ENCODE measurements at regions not wholly inside any gene's neighbourhood (a gene's known extent, or its start where the extent isn't known, plus 50 kb on each side); places are given as distances from the start of the nearest gene placed in this dataset.
A peak's percentile ranks its signal among the peaks of the same experiment; 100 is the strongest.

GRCh38 chr13:106917673-106918556 lies 350.0 kb upstream of the ARGLU1 start:
- no peaks in the 10 kb centered on the region for H3K27me3 ChIP-seq (ENCODE audit: control insufficient read depth in 3 of 3, insufficient read depth in 3 of 3, low read length in 2 of 3)
- H3K9ac ChIP-seq (ENCODE audit: insufficient read depth in 1 of 2, low read length in 2 of 2) = peak overlapping the region; percentile 73 to 84
- ATAC-seq (ENCODE audit: insufficient read depth, low FRiP score) (peak; percentile 97), DNase-seq (peak; percentile 91 to 95 (median 92))
- peaks cover 0 to 26% (median 5%) of the 10 kb centered on the region in 5 donors for H3K4me1 ChIP-seq (ENCODE audit: control insufficient read depth in 5 of 5, insufficient read depth in 5 of 5, low read length in 5 of 5)
- peak; percentile 82 for TF ChIP-seq CTCF (IDR thresholded peaks at IDR 0.05; ENCODE audit: control extremely low read depth, extremely low read depth)
- peak overlapping the region; percentile 97 to 98 for H3K27ac ChIP-seq (ENCODE audit: low read depth in 1 of 2, low read length in 1 of 2)
- WGBS, 2 donors = 0% methylated on average over 62 to 63 of the region's 63 CpGs
- H3K36me3 ChIP-seq (ENCODE audit: control insufficient read depth in 4 of 4, insufficient read depth in 4 of 4, low read length in 4 of 4) = no peaks in the 10 kb centered on the region
- no peaks in the 10 kb centered on the region for H3K9me3 ChIP-seq (ENCODE audit: control insufficient read depth in 4 of 4, insufficient read depth in 3 of 4, low read length in 3 of 4)
- H3K4me3 ChIP-seq = peak overlapping the region; percentile 74

GRCh38 chr13:106917024-106917571 lies 349.2 kb upstream of the ARGLU1 start:
- no peaks in the 10 kb centered on the region for H3K9me3 ChIP-seq (ENCODE audit: control insufficient read depth in 4 of 4, insufficient read depth in 3 of 4, low read length in 3 of 4)

DNA sequence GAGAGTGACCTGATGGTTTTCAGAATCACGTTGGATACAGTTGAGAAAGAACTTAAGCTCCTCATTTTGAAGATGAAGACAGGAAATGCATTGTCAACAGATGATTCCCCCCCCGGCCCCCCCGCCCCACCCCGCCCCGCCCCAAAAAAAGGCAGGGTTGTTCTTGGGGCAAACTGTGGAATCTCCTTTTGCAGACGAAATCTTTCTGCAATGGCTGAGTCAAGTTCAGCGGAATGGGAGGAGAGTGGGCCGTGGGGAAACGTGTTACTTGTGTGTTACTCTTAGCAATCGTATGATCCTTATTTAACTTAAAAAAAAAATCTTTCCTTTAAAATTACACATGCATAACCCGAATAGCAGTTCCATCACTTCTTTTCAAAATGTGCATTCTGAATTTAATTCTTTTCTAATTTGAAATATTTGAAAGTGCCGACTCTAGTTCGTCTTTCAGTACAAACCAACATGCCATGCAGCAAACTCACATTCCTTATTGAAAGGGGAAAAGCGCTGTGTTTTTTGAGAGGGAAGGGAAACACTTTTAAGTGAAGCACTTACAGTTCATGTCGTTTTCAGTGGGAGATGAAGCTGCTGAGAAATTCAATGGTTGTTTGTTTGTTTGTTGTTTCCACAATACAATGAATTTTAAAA lies 348.5 kb upstream of the ARGLU1 start:
- peak in 2 of 3 donors; percentile 62 to 64 for DNase-seq
- Histone ChIP-seq H3K4me3 (no peak overlapping the region), H3K9me3 (ENCODE audit: control insufficient read depth in 4 of 4, insufficient read depth in 3 of 4, low read length in 3 of 4) (no peaks in the 10 kb centered on the region), H3K36me3 (ENCODE audit: control insufficient read depth in 4 of 4, insufficient read depth in 4 of 4, low read length in 4 of 4) (no peaks in the 10 kb centered on the region), H3K4me1 (ENCODE audit: control insufficient read depth in 5 of 5, insufficient read depth in 5 of 5, low read length in 5 of 5) (peaks cover 0 to 26% (median 5%) of the 10 kb centered on the region in 5 donors), H3K27me3 (ENCODE audit: control insufficient read depth in 3 of 3, insufficient read depth in 3 of 3, low read length in 2 of 3) (no peaks in the 10 kb centered on the region), H3K9ac (ENCODE audit: insufficient read depth in 1 of 2, low read length in 2 of 2) (no peak overlapping the region), H3K27ac (ENCODE audit: low read depth in 1 of 2, low read length in 1 of 2) (peak overlapping the region in 1 of 2 donors; percentile 91)
- WGBS, 2 donors = 67 to 72% methylated on average over 15 of the region's 15 CpGs
- no peak for ATAC-seq (ENCODE audit: insufficient read depth, low FRiP score)
- TF ChIP-seq CTCF (IDR thresholded peaks at IDR 0.05; ENCODE audit: control extremely low read depth, extremely low read depth) = no peak

More at GRCh38 chr13:106917024-106917571, 349.2 kb upstream of the ARGLU1 start:
- peak; percentile 1 for ATAC-seq (ENCODE audit: insufficient read depth, low FRiP score)
- peaks cover 0 to 26% (median 5%) of the 10 kb centered on the region in 5 donors for H3K4me1 ChIP-seq (ENCODE audit: control insufficient read depth in 5 of 5, insufficient read depth in 5 of 5, low read length in 5 of 5)
- no peak overlapping the region for H3K9ac ChIP-seq (ENCODE audit: insufficient read depth in 1 of 2, low read length in 2 of 2)
- 35 to 39% methylated on average over 29 to 33 of the region's 33 CpGs for WGBS, 2 donors
- H3K27me3 ChIP-seq (ENCODE audit: control insufficient read depth in 3 of 3, insufficient read depth in 3 of 3, low read length in 2 of 3) = no peaks in the 10 kb centered on the region
- H3K27ac ChIP-seq (ENCODE audit: low read depth in 1 of 2, low read length in 1 of 2) = peak overlapping the region; percentile 97 to 98
- H3K4me3 ChIP-seq = no peak overlapping the region
- H3K36me3 ChIP-seq (ENCODE audit: control insufficient read depth in 4 of 4, insufficient read depth in 4 of 4, low read length in 4 of 4) = no peaks in the 10 kb centered on the region
- DNase-seq = no peak
- no peak for TF ChIP-seq CTCF (IDR thresholded peaks at IDR 0.05; ENCODE audit: control extremely low read depth, extremely low read depth)

Data from lung (tissue), 11 donors.